Astrocyte (in vitro differentiated cells and primary cell): ENCODE measurements at regions not wholly inside any gene's neighbourhood (a gene's known extent, or its start where the extent isn't known, plus 50 kb on each side); places are given as distances from the start of the nearest gene placed in this dataset.

Experiments used
- DNase-seq: peaks from one replicate; pipeline ENCODE4 v3.0.0-alpha.2; 2010; ENCODE audit warnings: low read depth
- FAIRE-seq: peaks from 2 replicates; lab custom pipeline; 2011; peaks lifted over from hg19 to GRCh38; lab: Jason Lieb, UNC
- H2AFZ ChIP-seq: 2 replicates; pipeline ENCODE4 v1.6.0; 2012; ENCODE audit warnings: low read depth, low read length, inconsistent platforms
- H3K27ac ChIP-seq: 2 replicates; pipeline ENCODE4 v1.5.1; 2011; ENCODE audit warnings: low read depth, low read length, inconsistent platforms
- H3K27me3 ChIP-seq: 2 replicates; pipeline ENCODE4 v1.6.0; 2011; ENCODE audit warnings: low read length, inconsistent platforms; ENCODE audit not compliant: insufficient read depth
- H3K36me3 ChIP-seq: 2 replicates; pipeline ENCODE4 v1.5.1; 2011; ENCODE audit warnings: low read length, inconsistent platforms; ENCODE audit not compliant: insufficient read depth
- H3K4me1 ChIP-seq: 2 replicates; pipeline ENCODE4 v1.5.1; 2011; ENCODE audit warnings: low read length, inconsistent platforms; ENCODE audit not compliant: insufficient read depth
- H3K4me2 ChIP-seq: 2 replicates; pipeline ENCODE4 v1.6.0; 2012; ENCODE audit warnings: low read length, inconsistent platforms
- H3K4me3 ChIP-seq: 2 replicates; pipeline ENCODE4 v1.5.1; 2011; ENCODE audit warnings: low read depth, mild to moderate bottlenecking, low read length, inconsistent platforms; ENCODE audit not compliant: insufficient read depth
- H3K79me2 ChIP-seq: 2 replicates; pipeline ENCODE4 v1.6.0; 2012; ENCODE audit warnings: mild to moderate bottlenecking, low read length, inconsistent platforms; ENCODE audit not compliant: insufficient read depth
- H3K9ac ChIP-seq: 2 replicates; pipeline ENCODE4 v1.6.0; 2012; ENCODE audit warnings: mild to moderate bottlenecking, low read length, inconsistent platforms
- H3K9me3 ChIP-seq: 2 replicates; pipeline ENCODE4 v1.5.1; 2012; ENCODE audit warnings: low read depth, mild to moderate bottlenecking, low read length, inconsistent platforms; ENCODE audit not compliant: insufficient read depth
- H4K20me1 ChIP-seq: 2 replicates; pipeline ENCODE4 v1.6.0; 2012; ENCODE audit warnings: low read length, inconsistent platforms; ENCODE audit not compliant: insufficient read depth
- H3K27ac Mint-ChIP-seq: one replicate; pipeline ENCODE4 v1.8.0; 2021; ENCODE audit warnings: mild to moderate bottlenecking, mixed read lengths; ENCODE audit not compliant: unreplicated experiment
- H3K27me3 Mint-ChIP-seq: one replicate; pipeline ENCODE4 v1.8.0; 2021; ENCODE audit warnings: low read depth, mixed read lengths; ENCODE audit not compliant: unreplicated experiment
- H3K36me3 Mint-ChIP-seq: one replicate; pipeline ENCODE4 v1.8.0; 2021; ENCODE audit warnings: low read depth, mixed read lengths; ENCODE audit not compliant: unreplicated experiment
- H3K4me1 Mint-ChIP-seq: one replicate; pipeline ENCODE4 v1.8.0; 2021; ENCODE audit warnings: low read depth, mixed read lengths; ENCODE audit not compliant: unreplicated experiment
- H3K4me3 Mint-ChIP-seq: one replicate; pipeline ENCODE4 v1.8.0; 2021; ENCODE audit warnings: mild to moderate bottlenecking, moderate library complexity, mixed read lengths; ENCODE audit not compliant: unreplicated experiment
- H3K9me3 Mint-ChIP-seq: one replicate; pipeline ENCODE4 v1.8.0; 2021; ENCODE audit warnings: mild to moderate bottlenecking, mixed read lengths; ENCODE audit not compliant: unreplicated experiment
- EZH2 ChIP-seq: IDR thresholded peaks from 2 replicates; pipeline ENCODE4 v1.6.1; 2012; ENCODE audit warnings: mild to moderate bottlenecking, low read length, inconsistent platforms; ENCODE audit not compliant: insufficient read depth
- TF ChIP-seq, protein P1 (sequence below): IDR thresholded peaks from 2 replicates; pipeline ENCODE4 v1.5.1; 2011; ENCODE audit warnings: low read depth, mild to moderate bottlenecking, inconsistent platforms, low read length, moderate library complexity; ENCODE audit not compliant: insufficient read depth

DNA sequence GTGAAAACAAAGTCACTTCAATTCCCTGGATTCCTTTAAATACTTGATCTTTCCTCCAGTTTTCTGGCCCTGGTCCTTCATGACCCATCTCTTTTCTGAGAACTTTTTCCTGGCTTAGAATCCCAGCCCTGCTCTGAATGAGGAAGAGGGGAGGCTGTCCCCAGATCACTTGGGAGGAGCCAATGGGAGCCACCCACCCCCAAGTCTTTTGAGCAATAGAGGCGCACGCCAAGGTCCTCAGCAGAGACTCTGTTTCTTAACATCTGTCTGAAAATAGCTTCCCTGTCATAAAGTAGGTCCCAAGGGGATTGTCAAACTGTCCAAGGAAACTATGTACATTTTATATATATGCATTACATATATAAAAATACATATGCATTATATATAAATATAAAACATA lies 126.8 kb downstream of the ADRA2A start:
- H3K79me2 ChIP-seq, result no peaks in the 10 kb centered on the region
- Mint-ChIP-seq H3K4me3 (no peak overlapping the region), H3K4me1 (no peaks in the 10 kb centered on the region), H3K27ac (no peak overlapping the region), H3K27me3 (peaks cover 20% of the 10 kb centered on the region), H3K9me3 (no peaks in the 10 kb centered on the region), H3K36me3 (no peaks in the 10 kb centered on the region)
- no peak for FAIRE-seq
- no peak overlapping the region for H3K27ac ChIP-seq
- no peak for TF ChIP-seq EZH2
- TF ChIP-seq, protein P1, sequence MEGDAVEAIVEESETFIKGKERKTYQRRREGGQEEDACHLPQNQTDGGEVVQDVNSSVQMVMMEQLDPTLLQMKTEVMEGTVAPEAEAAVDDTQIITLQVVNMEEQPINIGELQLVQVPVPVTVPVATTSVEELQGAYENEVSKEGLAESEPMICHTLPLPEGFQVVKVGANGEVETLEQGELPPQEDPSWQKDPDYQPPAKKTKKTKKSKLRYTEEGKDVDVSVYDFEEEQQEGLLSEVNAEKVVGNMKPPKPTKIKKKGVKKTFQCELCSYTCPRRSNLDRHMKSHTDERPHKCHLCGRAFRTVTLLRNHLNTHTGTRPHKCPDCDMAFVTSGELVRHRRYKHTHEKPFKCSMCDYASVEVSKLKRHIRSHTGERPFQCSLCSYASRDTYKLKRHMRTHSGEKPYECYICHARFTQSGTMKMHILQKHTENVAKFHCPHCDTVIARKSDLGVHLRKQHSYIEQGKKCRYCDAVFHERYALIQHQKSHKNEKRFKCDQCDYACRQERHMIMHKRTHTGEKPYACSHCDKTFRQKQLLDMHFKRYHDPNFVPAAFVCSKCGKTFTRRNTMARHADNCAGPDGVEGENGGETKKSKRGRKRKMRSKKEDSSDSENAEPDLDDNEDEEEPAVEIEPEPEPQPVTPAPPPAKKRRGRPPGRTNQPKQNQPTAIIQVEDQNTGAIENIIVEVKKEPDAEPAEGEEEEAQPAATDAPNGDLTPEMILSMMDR, result no peak
- H2AFZ ChIP-seq, result no peak overlapping the region
- no peak overlapping the region for H3K4me2 ChIP-seq
- no peak overlapping the region for H3K4me3 ChIP-seq
- H3K36me3 ChIP-seq, result no peaks in the 10 kb centered on the region
- H3K27me3 ChIP-seq, result no peaks in the 10 kb centered on the region
- no peak for DNase-seq
- H3K9me3 ChIP-seq, result no peaks in the 10 kb centered on the region
- no peaks in the 10 kb centered on the region for H3K4me1 ChIP-seq
- H4K20me1 ChIP-seq, result no peaks in the 10 kb centered on the region
- no peak overlapping the region for H3K9ac ChIP-seq

DNA sequence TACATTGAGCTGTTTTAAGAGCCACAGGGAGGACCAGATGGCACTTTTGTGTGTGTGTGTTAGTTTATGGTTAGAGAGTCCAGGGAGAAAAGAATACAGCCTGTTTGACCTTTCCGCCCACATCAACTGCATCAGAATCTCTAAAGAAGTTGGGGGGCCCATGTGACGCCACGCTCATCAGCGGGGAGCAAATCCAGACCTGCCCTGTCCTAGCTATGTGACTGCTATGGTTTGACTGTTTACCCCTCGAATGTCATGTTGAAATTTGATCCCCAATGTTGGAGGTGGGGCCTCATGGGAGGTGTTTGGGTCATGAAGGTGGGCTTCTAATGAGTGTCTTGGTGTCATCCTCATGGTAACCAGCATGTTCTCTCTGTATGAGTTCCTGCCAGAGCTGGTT lies 128.0 kb downstream of the ADRA2A start:
- H3K9me3 Mint-ChIP-seq, result no peaks in the 10 kb centered on the region
- no peak for DNase-seq
- Histone ChIP-seq H3K4me3 (no peak overlapping the region), H3K27me3 (no peaks in the 10 kb centered on the region), H3K36me3 (no peaks in the 10 kb centered on the region), H3K4me2 (no peak overlapping the region), H3K79me2 (no peaks in the 10 kb centered on the region), H3K4me1 (no peaks in the 10 kb centered on the region), H3K9ac (no peak overlapping the region), H2AFZ (no peak overlapping the region), H3K27ac (no peak overlapping the region), H3K9me3 (no peaks in the 10 kb centered on the region), H4K20me1 (no peaks in the 10 kb centered on the region)
- peaks cover 20% of the 10 kb centered on the region for H3K27me3 Mint-ChIP-seq
- no peak overlapping the region for H3K27ac Mint-ChIP-seq
- no peak overlapping the region for H3K4me3 Mint-ChIP-seq
- TF ChIP-seq, protein P1, result no peak
- no peak for TF ChIP-seq EZH2
- peaks cover 2% of the 10 kb centered on the region for H3K4me1 Mint-ChIP-seq
- no peak for FAIRE-seq
- H3K36me3 Mint-ChIP-seq, result no peaks in the 10 kb centered on the region

DNA sequence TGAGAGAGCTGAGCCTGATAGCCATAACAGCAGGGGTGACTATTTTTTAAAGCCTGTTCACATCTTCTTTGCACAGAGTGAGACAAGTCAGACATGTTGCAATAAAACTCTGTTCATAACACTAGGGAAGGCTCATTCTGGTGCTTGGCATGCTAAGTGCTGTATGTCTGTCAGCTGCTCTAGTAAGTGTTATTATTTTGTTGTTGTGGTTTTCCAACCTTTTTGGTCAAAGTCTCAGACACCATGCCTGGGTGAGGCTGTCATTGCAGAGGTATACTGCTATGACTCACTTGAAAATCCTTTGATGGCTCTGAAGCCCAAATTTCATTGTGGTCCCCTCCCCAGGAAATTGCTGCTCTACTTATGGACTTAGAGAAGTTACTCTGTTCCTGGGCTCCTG lies 129.7 kb downstream of the ADRA2A start:
- no peaks in the 10 kb centered on the region for H3K36me3 ChIP-seq
- no peak for TF ChIP-seq EZH2
- TF ChIP-seq, protein P1, result no peak
- no peaks in the 10 kb centered on the region for H3K36me3 Mint-ChIP-seq
- no peaks in the 10 kb centered on the region for H3K79me2 ChIP-seq
- H3K4me1 ChIP-seq, result no peaks in the 10 kb centered on the region
- H3K4me3 Mint-ChIP-seq, result no peak overlapping the region
- H2AFZ ChIP-seq, result no peak overlapping the region
- no peak overlapping the region for H3K4me2 ChIP-seq
- no peak for FAIRE-seq
- H3K4me1 Mint-ChIP-seq, result peaks cover 4% of the 10 kb centered on the region
- H3K9ac ChIP-seq, result no peak overlapping the region
- H3K9me3 Mint-ChIP-seq, result no peaks in the 10 kb centered on the region
- H3K27me3 ChIP-seq, result no peaks in the 10 kb centered on the region
- H4K20me1 ChIP-seq, result no peaks in the 10 kb centered on the region
- no peak overlapping the region for H3K27ac Mint-ChIP-seq
- no peak overlapping the region for H3K27ac ChIP-seq
- H3K4me3 ChIP-seq, result no peak overlapping the region
- H3K9me3 ChIP-seq, result no peaks in the 10 kb centered on the region
- no peak for DNase-seq
- peaks cover 14% of the 10 kb centered on the region for H3K27me3 Mint-ChIP-seq
